ENCODE measurements at regions not wholly inside any gene's neighbourhood (a gene's known extent, or its start where the extent isn't known, plus 50 kb on each side); places are given as distances from the start of the nearest gene placed in this dataset.

GRCh38 chr6:81465859-81466258, 286.6 kb downstream of the TENT5A start:
- ATAC-seq (no peak), DNase-seq (no peak)

GRCh38 chr6:81456416-81456815, 296.1 kb downstream of the TENT5A start:
- ATAC-seq (no peak), DNase-seq (no peak)

- DNase-seq (no peak), ATAC-seq (no peak)
Measured at GRCh38 chr6:81455641-81456040, 296.8 kb downstream of the TENT5A start.

GRCh38 chr6:81451787-81452186, 300.7 kb downstream of the TENT5A start:
- DNase-seq (no peak), ATAC-seq (peak; percentile 87)

GRCh38 chr6:81450180-81450579, 302.3 kb downstream of the TENT5A start:
- ATAC-seq (no peak), DNase-seq (no peak)

GRCh38 chr6:81446509-81446908, 306.0 kb downstream of the TENT5A start:
- no peak for ATAC-seq

GRCh38 chr6:81439417-81439816, 313.1 kb downstream of the TENT5A start:
- ATAC-seq (no peak), DNase-seq (no peak)

More at GRCh38 chr6:81446509-81446908, 306.0 kb downstream of the TENT5A start:
- no peak for DNase-seq

GRCh38 chr6:81436990-81437389, 315.5 kb downstream of the TENT5A start:
- DNase-seq: no peak
- no peak for ATAC-seq

GRCh38 chr6:81413306-81413705, 339.2 kb downstream of the TENT5A start:
- ATAC-seq (no peak), DNase-seq (no peak)

GRCh38 chr6:81401970-81402690, 350.4 kb downstream of the TENT5A start:
- no peak for DNase-seq

GRCh38 chr6:81396916-81397315, 355.6 kb downstream of the TENT5A start:
- no peak for ATAC-seq
- no peak for DNase-seq

More at GRCh38 chr6:81401970-81402690, 350.4 kb downstream of the TENT5A start:
- ATAC-seq: no peak

- no peak for ATAC-seq
- no peak for DNase-seq
Measured at GRCh38 chr6:81387163-81387562, 365.3 kb downstream of the TENT5A start.

GRCh38 chr6:81384921-81385320, 367.6 kb downstream of the TENT5A start:
- DNase-seq (no peak), ATAC-seq (no peak)

GRCh38 chr6:81383472-81383871, 369.0 kb downstream of the TENT5A start:
- no peak for DNase-seq

GRCh38 chr6:81382852-81383251, 369.6 kb downstream of the TENT5A start:
- DNase-seq (no peak), ATAC-seq (no peak)

More at GRCh38 chr6:81383472-81383871, 369.0 kb downstream of the TENT5A start:
- ATAC-seq: no peak

GRCh38 chr6:81381382-81381916, 371.0 kb downstream of the TENT5A start:
- ATAC-seq: no peak
- DNase-seq: no peak

GRCh38 chr6:81380718-81381338, 371.7 kb downstream of the TENT5A start:
- no peak for ATAC-seq
- no peak for DNase-seq

- DNase-seq: no peak
- ATAC-seq: no peak
Measured at GRCh38 chr6:81376745-81377144, 375.7 kb downstream of the TENT5A start.

GRCh38 chr6:81373414-81373813, 379.1 kb downstream of the TENT5A start:
- DNase-seq: no peak
- no peak for ATAC-seq

GRCh38 chr6:81371930-81372329, 380.6 kb downstream of the TENT5A start:
- ATAC-seq: no peak
- no peak for DNase-seq

GRCh38 chr6:81366972-81367371, 385.5 kb downstream of the TENT5A start:
- ATAC-seq (no peak), DNase-seq (no peak)

GRCh38 chr6:81362246-81362645, 390.2 kb downstream of the TENT5A start:
- ATAC-seq: no peak

GRCh38 chr6:81353262-81353661, 399.2 kb downstream of the TENT5A start:
- no peak for ATAC-seq
- DNase-seq: no peak

More at GRCh38 chr6:81362246-81362645, 390.2 kb downstream of the TENT5A start:
- no peak for DNase-seq
